H1 (cell line): ENCODE measurements at regions not wholly inside any gene's neighbourhood (a gene's known extent, or its start where the extent isn't known, plus 50 kb on each side); places are given as distances from the start of the nearest gene placed in this dataset.

Experiments
- CTCF ChIA-PET: fragments of 300-600 bp; sonication (Branson Sonifier 250); formaldehyde crosslinking; loops from one replicate; lab custom pipeline; 2021; ENCODE audit not compliant: partially characterized antibody; lab: Charles Lee
- POLR2A ChIA-PET: fragments of 300-600 bp; sonication (Branson Sonifier 250); formaldehyde crosslinking; loops from one replicate; lab custom pipeline; 2021; ENCODE audit warnings: inconsistent platforms; ENCODE audit not compliant: partially characterized antibody; lab: Charles Lee
- DNase-seq, 2 experiments: peaks; one replicate each; pipeline versions ENCODE4 v3.0.0 to v3.0.0-alpha.2; 2010 to 2022; ENCODE audit warnings: low spot score in 2 of 2, low read depth in 1 of 2, mixed read lengths in 1 of 2
- FAIRE-seq: peaks from 2 replicates; lab custom pipeline; 2011; peaks lifted over from hg19 to GRCh38; lab: Jason Lieb, UNC
- H2AFZ ChIP-seq: 2 replicates; pipeline ENCODE4 v1.8.1; 2012; ENCODE audit warnings: low read length, inconsistent platforms
- H2AK5ac ChIP-seq: 2 replicates; pipeline ENCODE4 v1.6.1; 2013; ENCODE audit warnings: low read depth, low read length
- H2BK120ac ChIP-seq: replicated peaks from 2 replicates; pipeline ENCODE3; 2013; ENCODE audit warnings: low read depth, low read length, inconsistent platforms
- H2BK12ac ChIP-seq: 2 replicates; pipeline ENCODE4 v1.6.1; 2013; ENCODE audit warnings: low read depth, low read length
- H2BK15ac ChIP-seq: 2 replicates; pipeline ENCODE4 v1.6.1; 2013; ENCODE audit warnings: low read length
- H2BK20ac ChIP-seq: 2 replicates; pipeline ENCODE4 v1.6.1; 2013; ENCODE audit warnings: low read length
- H2BK5ac ChIP-seq: 2 replicates; pipeline ENCODE4 v1.6.1; 2013; ENCODE audit warnings: low read depth, low read length
- H3K14ac ChIP-seq: 2 replicates; pipeline ENCODE4 v1.6.1; 2013; ENCODE audit warnings: inconsistent platforms; ENCODE audit not compliant: insufficient read length
- H3K18ac ChIP-seq: 2 replicates; pipeline ENCODE4 v1.6.1; 2013; ENCODE audit warnings: low read length; ENCODE audit errors: extremely low read depth
- H3K23ac ChIP-seq: 2 replicates; pipeline ENCODE4 v1.6.1; 2013; ENCODE audit warnings: inconsistent platforms; ENCODE audit not compliant: insufficient read length
- H3K23me2 ChIP-seq: 2 replicates; pipeline ENCODE4 v1.6.1; 2013; ENCODE audit warnings: low read depth, low read length
- H3K27ac ChIP-seq: 2 replicates; pipeline ENCODE4 v1.6.1; 2011; ENCODE audit warnings: low read depth, low read length, inconsistent platforms
- H3K27me3 ChIP-seq, 4 experiments: replicated peaks in 1 of 4; 1 replicate in 1 of 4; 2 replicates in 3 of 4; pipeline versions ENCODE4 v1.6.1 to v1.8.1; 2011 to 2013; ENCODE audit warnings: low read length in 3 of 4, mild to moderate bottlenecking in 3 of 4, inconsistent platforms in 2 of 4, mixed read lengths in 2 of 4, moderate library complexity in 1 of 4; ENCODE audit not compliant: control insufficient read depth in 3 of 4, insufficient read depth in 3 of 4; ENCODE audit errors: extremely low read depth in 1 of 4
- H3K36me3 ChIP-seq, 4 experiments: 2 replicates each; pipeline versions ENCODE4 v1.6.1 to v1.8.1; 2011 to 2013; ENCODE audit warnings: mild to moderate bottlenecking in 4 of 4, low read length in 3 of 4, moderate library complexity in 2 of 4, control low read depth in 1 of 4, inconsistent platforms in 1 of 4; ENCODE audit not compliant: insufficient read depth in 4 of 4, control insufficient read depth in 2 of 4
- H3K4ac ChIP-seq: replicated peaks from 2 replicates; pipeline ENCODE3; 2013; ENCODE audit warnings: low read length, low read depth, mixed read lengths, inconsistent platforms; ENCODE audit not compliant: insufficient read length
- H3K4me1 ChIP-seq, 4 experiments: replicated peaks in 1 of 4; 1 replicate in 1 of 4; 2 replicates in 3 of 4; pipeline versions ENCODE4 v1.6.1 to v1.8.1; 2011 to 2013; ENCODE audit warnings: low read length in 3 of 4, inconsistent platforms in 2 of 4, mixed read lengths in 1 of 4; ENCODE audit not compliant: insufficient read depth in 4 of 4, control insufficient read depth in 3 of 4
- H3K4me2 ChIP-seq, 2 experiments: 2 replicates each; pipeline versions ENCODE4 v1.6.1 to v1.8.1; 2011 to 2013; ENCODE audit warnings: low read depth in 2 of 2, low read length in 2 of 2, control low read depth in 1 of 2, inconsistent platforms in 1 of 2, mild to moderate bottlenecking in 1 of 2; ENCODE audit not compliant: insufficient read depth in 1 of 2
- H3K4me3 ChIP-seq, 4 experiments: fragments of 200-600, 300-600 bp in 1 of 4; sonication (generic), shearing (Covaris generic), sonication (Bioruptor Twin) in 1 of 4; 2 replicates each; pipeline versions ENCODE4 v1.5.1 to v1.8.1; 2011 to 2016; ENCODE audit warnings: low read length in 4 of 4, low read depth in 3 of 4, control low read depth in 2 of 4, inconsistent platforms in 2 of 4, mild to moderate bottlenecking in 2 of 4, mixed read lengths in 1 of 4, moderate library complexity in 1 of 4; ENCODE audit not compliant: insufficient read depth in 2 of 4; ENCODE audit errors: extremely low read depth in 1 of 4
- H3K56ac ChIP-seq: replicated peaks from 2 replicates; pipeline ENCODE3; 2013; ENCODE audit warnings: low read depth, mild to moderate bottlenecking, mixed read lengths, low read length, inconsistent platforms; ENCODE audit not compliant: insufficient read length
- H3K79me1 ChIP-seq: 2 replicates; pipeline ENCODE4 v1.6.1; 2013; ENCODE audit warnings: low read depth, low read length, control low read depth
- H3K79me2 ChIP-seq, 2 experiments: 2 replicates each; pipeline versions ENCODE4 v1.6.1 to v1.8.1; 2012 to 2013; ENCODE audit warnings: low read length in 2 of 2, mild to moderate bottlenecking in 2 of 2, inconsistent platforms in 1 of 2; ENCODE audit not compliant: insufficient read depth in 2 of 2, control insufficient read depth in 1 of 2
- H3K9ac ChIP-seq, 4 experiments: replicated peaks in 1 of 4; 1 replicate in 1 of 4; 2 replicates in 3 of 4; pipeline versions ENCODE4 v1.6.1 to v1.8.1; 2011 to 2013; ENCODE audit warnings: low read depth in 3 of 4, low read length in 3 of 4, control low read depth in 2 of 4, mild to moderate bottlenecking in 2 of 4, moderate library complexity in 2 of 4, inconsistent platforms in 1 of 4; ENCODE audit errors: extremely low read depth in 1 of 4
- H3K9me3 ChIP-seq, 2 experiments: 2 replicates each; pipeline versions ENCODE4 v1.6.1 to v1.8.1; 2012 to 2013; ENCODE audit warnings: mild to moderate bottlenecking in 2 of 2, moderate library complexity in 2 of 2, control low read depth in 1 of 2, inconsistent platforms in 1 of 2, low read depth in 1 of 2, low read length in 1 of 2, mixed read lengths in 1 of 2; ENCODE audit not compliant: insufficient read depth in 2 of 2
- H4K20me1 ChIP-seq, 2 experiments: replicated peaks in 1 of 2; 2 replicates each; pipeline versions ENCODE3 to v1.8.1; 2011 to 2013; ENCODE audit warnings: inconsistent platforms in 2 of 2, low read length in 2 of 2, mild to moderate bottlenecking in 1 of 2; ENCODE audit not compliant: insufficient read depth in 2 of 2, control insufficient read depth in 1 of 2
- H4K5ac ChIP-seq: 2 replicates; pipeline ENCODE4 v1.6.1; 2013; ENCODE audit warnings: low read length, low read depth, mixed read lengths, inconsistent platforms; ENCODE audit not compliant: insufficient read length
- H4K8ac ChIP-seq: 2 replicates; pipeline ENCODE4 v1.8.0; 2013; ENCODE audit warnings: mild to moderate bottlenecking, moderate library complexity, low read length, inconsistent platforms; ENCODE audit not compliant: insufficient read depth; ENCODE audit errors: extremely low read depth
- H4K91ac ChIP-seq: replicated peaks from 2 replicates; pipeline ENCODE3; 2013; ENCODE audit warnings: low read length, mixed read lengths, inconsistent platforms; ENCODE audit not compliant: insufficient read length
- ATF2 ChIP-seq: IDR thresholded peaks from 2 replicates; pipeline ENCODE4 v1.6.1; 2012; ENCODE audit warnings: low read length, inconsistent platforms
- CHD2 ChIP-seq: IDR thresholded peaks from 2 replicates; pipeline ENCODE4 v1.6.1; 2012; ENCODE audit warnings: low read length, improper control_type of control experiment
- GTF2F1 ChIP-seq: IDR thresholded peaks from 2 replicates; pipeline ENCODE4 v1.6.1; 2012; ENCODE audit warnings: low read depth, low read length, improper control_type of control experiment, borderline replicate concordance
- HDAC2 ChIP-seq, 2 experiments: fragments of 300-600 bp in 1 of 2; sonication (generic) in 1 of 2; IDR thresholded peaks; 2 replicates each; pipeline ENCODE4 v1.6.1; 2011 to 2012; ENCODE audit warnings: low read depth in 2 of 2, low read length in 2 of 2, mild to moderate bottlenecking in 2 of 2, moderate library complexity in 2 of 2, borderline replicate concordance in 1 of 2, inconsistent platforms in 1 of 2
- HDAC6 ChIP-seq: IDR thresholded peaks from one replicate; pipeline ENCODE4 v1.7.1; 2012; ENCODE audit warnings: low read depth, mild to moderate bottlenecking, inconsistent platforms, low read length, moderate library complexity
- PHF8 ChIP-seq: fragments of 200-600 bp; sonication (generic); conservative IDR thresholded peaks from 2 replicates; pipeline ENCODE4 v1.7.1; 2012; ENCODE audit warnings: low read depth, mild to moderate bottlenecking, inconsistent platforms, low read length, moderate library complexity
- SAP30 ChIP-seq: fragments of 300-600 bp; sonication (generic); IDR thresholded peaks from 2 replicates; pipeline ENCODE4 v1.7.1; 2012; ENCODE audit warnings: low read length, moderate library complexity, mild to moderate bottlenecking, inconsistent platforms; ENCODE audit not compliant: insufficient read depth, insufficient replicate concordance
- SP4 ChIP-seq: IDR thresholded peaks from 2 replicates; pipeline ENCODE4 v1.6.1; 2012; ENCODE audit warnings: low read length, inconsistent platforms
- TAF7 ChIP-seq: optimal IDR thresholded peaks from 2 replicates; pipeline ENCODE3; 2011; ENCODE audit warnings: low read depth, mild to moderate bottlenecking, inconsistent platforms, low read length, moderate library complexity, borderline replicate concordance
- WGBS, 2 experiments: shearing (Covaris generic) in 1 of 2; methylation state at CpG; one replicate each; pipeline versions ENCODE4 v1.1.6 to v1.1.7; 2013 to 2015; ENCODE audit warnings: low lambda C conversion rate in 2 of 2, mixed read lengths in 2 of 2, inconsistent platforms in 1 of 2, low coverage in 1 of 2, missing lambda C conversion rate in 1 of 2; ENCODE audit not compliant: insufficient replicate concordance in 2 of 2, insufficient coverage in 1 of 2, insufficient read length in 1 of 2; ENCODE audit errors: extremely low coverage in 1 of 2, missing lambda C conversion rate in 1 of 2; 5-methylcytosine and 5-hydroxymethylcytosine counted together

- Histone ChIP-seq H3K4ac (no peak overlapping the region), H3K79me2 (no peaks in the 10 kb centered on the region), H4K8ac (no peak overlapping the region), H3K23ac (no peak overlapping the region), H3K79me1 (no peaks in the 10 kb centered on the region), H2BK120ac (no peak overlapping the region), H3K27ac (no peak overlapping the region), H2BK20ac (no peak overlapping the region), H3K23me2 (no peaks in the 10 kb centered on the region; the same call in 1 of the 2 replicates), H3K36me3 (no peaks in the 10 kb centered on the region), H4K20me1 (no peaks in the 10 kb centered on the region), H2BK15ac (no peak overlapping the region), H3K27me3 (peaks cover 0 to 7% (median 1%) of the 10 kb centered on the region in 4 experiments; a peak in 3 of 7 replicates), H3K56ac (no peak overlapping the region), H2BK12ac (no peak overlapping the region), H3K4me2 (no peak overlapping the region), H4K91ac (no peak overlapping the region), H3K9ac (no peak overlapping the region), H2BK5ac (no peak overlapping the region), H2AK5ac (no peak overlapping the region), H3K4me1 (peaks cover 7 to 19% (median 15%) of the 10 kb centered on the region in 4 experiments), H3K18ac (no peak overlapping the region), H3K4me3 (no peak overlapping the region), H3K9me3 (no peaks in the 10 kb centered on the region), H2AFZ (no peak overlapping the region), H4K5ac (no peak overlapping the region), H3K14ac (no peak overlapping the region)
- FAIRE-seq (no peak), DNase-seq (no peak)
- TF ChIP-seq ATF2 (no peak), TAF7 (no peak), HDAC6 (no peak), HDAC2 (IDR thresholded peaks at IDR 0.05; ENCODE audit: borderline replicate concordance in 1 of 2, low read depth in 2 of 2, low read length in 2 of 2) (no peak), PHF8 (no peak), CHD2 (no peak), GTF2F1 (no peak), SP4 (no peak), SAP30 (no peak)
- ChIA-PET CTCF (interaction anchor here (0.8 to 1.8 kb wide), 5 partner anchors 12 to 166 kb away, joined by 3 to 4 read pairs (median 4); no protein-coding TSS in a partner anchor), POLR2A (interaction anchor here (0.6 to 1.0 kb wide), 2 partner anchors 33 to 161 kb away, joined by 4 read pairs; no protein-coding TSS in a partner anchor)
- 92% methylated on average over 9 of the region's 12 CpGs; no CpG with 5 or more reads in 1 of the 2 experiments for WGBS, 2 experiments
Observed at GRCh38 chr16:86730597-86730996, 152.2 kb downstream of the FOXL1 start.
